Muscle of arm (tissue), 1 donor: ENCODE measurements at regions not wholly inside any gene's neighbourhood (a gene's known extent, or its start where the extent isn't known, plus 50 kb on each side); places are given as distances from the start of the nearest gene placed in this dataset.
"Not testable (repeated sequence)": the region's sequence is repeated elsewhere in the genome, so short reads cannot be mapped to it uniquely, and the experiment has no call there.

Experiments used
- DNase-seq: peaks from one replicate; pipeline ENCODE4 v3.0.0-alpha.2; 2013

DNA sequence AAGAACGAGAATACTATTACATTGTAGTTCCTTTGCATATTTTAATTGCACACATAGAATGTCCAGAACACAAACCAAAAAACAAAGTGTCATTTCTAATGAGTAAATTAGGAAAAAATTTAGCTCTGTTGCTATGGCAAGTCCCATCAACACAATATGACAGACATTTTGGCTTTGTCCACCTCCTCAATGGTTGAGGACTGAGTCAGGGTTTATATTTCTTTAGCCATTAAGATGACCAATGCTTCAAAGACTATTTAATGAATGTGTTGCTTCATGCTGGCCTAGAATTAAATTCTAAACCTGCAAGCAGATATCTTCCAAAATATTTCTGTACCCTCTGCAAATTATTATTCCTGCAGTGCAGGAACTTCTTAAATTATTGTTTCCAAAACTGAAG is 719.2 kb downstream of the NTRK3 start:
- DNase-seq, result no peak

DNA sequence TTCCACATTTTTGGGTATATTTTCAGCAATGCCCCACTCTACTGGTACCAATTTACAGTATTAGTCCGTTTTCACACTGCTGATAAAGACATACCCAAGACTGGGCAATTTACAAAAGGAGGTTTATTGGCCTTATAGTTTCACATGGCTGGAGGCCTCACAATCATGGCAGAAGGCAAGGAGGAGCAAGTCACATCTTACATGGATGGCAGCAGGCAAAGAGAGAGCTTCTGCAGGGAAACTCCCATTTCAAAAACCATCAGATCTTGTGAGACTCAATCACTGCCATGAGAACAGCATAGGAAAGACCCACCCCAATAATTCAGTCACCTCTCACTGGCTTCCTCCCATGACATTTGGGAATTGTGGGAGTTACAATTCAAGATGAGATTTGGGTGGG is 722.9 kb downstream of the NTRK3 start:
- DNase-seq, result not testable (repeated sequence)

DNA sequence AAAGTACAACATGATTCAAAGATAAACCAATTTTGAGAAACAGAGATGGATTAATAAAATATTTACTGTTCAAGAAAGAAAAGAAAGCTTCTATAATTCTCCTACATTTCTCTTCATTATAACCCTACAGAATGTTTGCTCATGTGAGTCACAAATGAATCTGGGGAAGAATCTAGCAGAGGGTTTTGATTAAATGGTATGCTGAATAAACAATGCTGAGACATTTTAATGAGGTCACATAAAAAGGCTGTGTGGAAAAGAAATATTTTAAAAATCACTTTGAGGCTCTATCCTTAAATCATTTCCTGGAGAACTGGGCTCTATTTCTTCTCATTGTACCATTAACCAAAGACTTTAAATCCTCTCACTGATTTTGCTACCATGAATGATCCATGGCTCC is 727.7 kb downstream of the NTRK3 start:
- no peak for DNase-seq

DNA sequence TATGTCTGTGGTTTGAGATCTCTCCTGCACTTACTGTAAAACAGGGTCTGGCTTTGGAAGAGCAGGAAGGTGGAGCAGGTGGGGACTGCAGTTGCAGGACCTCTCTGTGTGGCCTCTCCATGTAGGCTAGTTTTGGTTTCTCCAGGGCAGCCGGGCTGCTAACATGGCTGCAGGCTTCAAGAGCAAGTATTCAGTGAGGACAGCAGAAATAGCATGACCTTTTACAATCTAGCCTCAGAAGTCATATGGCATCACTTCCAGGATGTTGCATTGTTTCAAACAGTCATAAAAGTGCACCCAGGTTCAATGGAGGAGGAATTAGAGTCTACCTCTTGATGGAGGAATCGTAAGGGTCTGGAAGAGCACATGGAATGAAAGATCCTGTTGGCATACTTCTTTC is 728.7 kb downstream of the NTRK3 start:
- DNase-seq, result no peak

DNA sequence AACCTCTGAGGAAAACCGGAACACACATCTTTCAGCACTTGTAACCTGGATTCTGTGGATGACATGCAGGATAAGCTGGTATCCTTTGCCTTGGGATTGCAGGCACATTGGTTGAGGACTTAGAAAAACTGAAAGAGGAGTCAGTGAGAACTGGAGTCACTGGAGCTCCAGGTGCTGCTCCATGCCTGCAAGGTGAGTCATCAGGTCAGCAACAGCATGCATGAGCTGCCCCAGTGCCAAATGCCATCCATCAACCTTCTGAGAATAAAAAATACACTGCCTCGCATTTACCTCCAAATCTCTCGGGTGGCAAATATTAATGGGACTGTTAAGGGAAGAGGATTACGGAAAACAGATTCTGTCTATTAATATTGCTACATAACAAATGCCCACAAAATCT is 729.1 kb downstream of the NTRK3 start:
- no peak for DNase-seq

DNA sequence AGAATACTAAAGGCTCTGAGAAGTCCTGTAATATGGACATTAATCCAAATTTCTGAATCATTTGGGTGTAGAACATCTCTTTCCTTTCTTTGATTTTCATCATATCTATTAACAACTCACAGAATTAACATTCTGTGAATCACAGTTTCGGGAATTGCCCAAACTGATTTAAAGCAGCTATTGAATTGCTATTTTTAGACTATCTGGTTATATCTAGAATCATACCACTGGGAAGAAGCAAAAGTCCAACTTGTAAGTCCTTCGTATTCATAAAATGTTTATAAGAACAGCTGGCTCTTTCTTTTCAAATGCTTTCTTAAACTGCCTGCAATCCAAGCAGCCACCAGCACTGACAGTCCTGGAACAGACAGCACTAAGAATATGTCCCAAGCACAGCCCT is 733.0 kb downstream of the NTRK3 start:
- no peak for DNase-seq

DNA sequence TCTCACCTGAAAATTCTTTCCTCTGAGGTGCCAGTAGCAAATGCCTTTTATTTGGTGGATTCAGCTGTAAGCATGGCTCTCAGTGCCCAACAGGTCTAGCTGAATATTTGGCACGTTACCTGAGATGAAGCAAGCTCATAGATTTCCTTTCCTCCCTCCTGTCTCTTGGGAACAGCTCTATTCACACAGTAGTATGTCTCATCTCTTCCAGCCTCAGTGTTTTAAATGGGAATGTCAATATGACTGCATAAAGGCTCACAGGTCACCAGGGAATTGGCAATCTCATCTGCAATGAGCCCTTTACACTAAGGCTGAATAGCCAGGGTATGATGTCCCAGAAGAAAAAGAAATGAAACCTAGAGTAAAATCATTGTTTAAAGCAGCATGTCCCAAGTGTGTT is 733.5 kb downstream of the NTRK3 start:
- DNase-seq, result no peak

DNA sequence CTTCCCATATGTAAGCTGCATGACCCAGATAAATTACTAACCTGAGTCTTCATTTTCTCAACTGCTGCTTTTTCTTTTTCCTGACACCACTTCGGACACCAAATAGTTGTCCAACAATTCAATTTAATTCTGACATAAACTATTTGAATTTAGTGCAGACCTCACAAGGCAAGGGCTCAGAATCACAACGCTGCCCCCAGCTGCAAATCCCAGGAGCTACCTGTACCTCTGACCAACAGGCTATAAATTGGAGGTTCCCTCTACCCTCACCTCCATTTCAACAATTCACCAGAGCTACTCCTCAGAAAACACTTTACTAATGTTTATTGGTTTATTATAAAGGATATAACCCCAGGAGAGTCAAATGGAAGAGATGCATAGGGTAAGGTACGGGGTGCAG is 737.6 kb downstream of the NTRK3 start:
- no peak for DNase-seq

DNA sequence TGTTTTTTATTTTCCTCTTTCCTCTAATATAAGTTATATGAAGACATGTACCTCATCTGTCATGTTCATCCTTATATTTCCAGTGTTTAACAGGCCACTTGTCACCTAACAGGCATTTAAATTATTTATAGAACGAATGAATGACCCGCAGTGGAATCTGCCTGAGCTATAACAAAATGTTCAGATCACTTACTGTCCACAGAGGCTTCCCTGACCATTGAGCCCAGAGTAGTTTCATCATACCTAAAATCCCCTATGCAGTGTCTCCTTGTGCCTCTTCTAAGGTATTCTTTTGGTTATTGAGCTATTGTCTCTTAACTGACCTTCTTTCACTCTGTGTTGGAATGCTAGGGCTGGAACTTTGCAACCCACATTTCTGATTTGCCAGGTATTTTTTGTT is 748.5 kb downstream of the NTRK3 start:
- DNase-seq, result no peak

DNA sequence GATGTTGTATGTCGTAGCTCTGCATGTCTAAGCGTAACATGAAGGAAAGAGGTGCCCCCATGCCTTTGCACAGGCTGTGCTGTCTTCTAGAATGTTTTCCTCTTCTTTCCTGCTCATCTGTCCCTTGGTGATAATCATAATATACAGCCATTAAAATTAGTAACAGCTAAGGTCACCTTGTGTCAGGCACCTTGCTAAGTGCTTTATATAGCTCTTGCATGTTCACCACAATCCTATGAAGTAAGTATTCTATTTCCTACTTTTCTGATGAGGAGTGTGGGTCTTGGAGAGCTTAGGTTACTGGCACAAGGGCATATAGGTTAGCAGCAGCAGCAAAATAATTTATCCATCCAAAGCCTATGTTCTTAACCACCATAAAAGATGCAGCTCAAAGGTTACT is 754.4 kb downstream of the NTRK3 start:
- DNase-seq, result no peak

DNA sequence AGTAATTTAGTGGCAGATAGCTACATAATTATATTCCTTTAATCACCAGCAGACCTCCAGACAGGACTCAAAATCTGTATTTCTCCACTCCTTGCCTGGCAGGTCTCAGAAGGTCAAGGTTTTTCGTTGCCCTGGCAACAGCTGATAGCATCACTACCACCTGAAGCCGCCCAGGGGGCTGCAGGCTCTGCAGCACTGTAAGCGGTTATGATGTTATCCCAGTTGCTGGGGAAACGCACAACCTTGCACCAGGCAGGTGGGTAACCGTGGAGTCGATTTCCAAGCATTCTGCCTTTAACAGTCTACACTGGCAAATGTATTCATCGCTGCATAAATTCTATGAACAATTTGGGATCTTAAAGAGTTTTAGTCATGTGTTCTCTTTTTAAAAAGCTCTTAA is 756.3 kb downstream of the NTRK3 start:
- no peak for DNase-seq

DNA sequence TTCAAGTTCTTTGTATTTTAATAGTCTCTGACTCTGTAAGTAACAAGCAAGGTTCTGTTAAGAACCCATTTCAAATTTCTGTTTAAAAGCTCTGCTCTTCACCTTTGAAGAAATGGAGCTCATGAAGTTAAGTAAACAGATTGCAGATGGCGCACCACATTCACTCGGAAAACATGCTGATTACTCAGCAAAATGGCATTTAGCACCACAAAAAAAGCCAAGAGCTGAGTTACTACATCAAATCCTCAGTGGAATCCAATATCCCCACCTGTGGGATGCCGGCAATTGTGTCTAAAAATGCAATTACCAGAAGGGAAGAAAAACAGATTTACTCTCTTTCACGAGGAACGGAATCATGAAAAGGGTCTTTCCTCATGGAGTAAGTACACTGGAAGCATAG is 758.0 kb downstream of the NTRK3 start:
- no peak for DNase-seq

DNA sequence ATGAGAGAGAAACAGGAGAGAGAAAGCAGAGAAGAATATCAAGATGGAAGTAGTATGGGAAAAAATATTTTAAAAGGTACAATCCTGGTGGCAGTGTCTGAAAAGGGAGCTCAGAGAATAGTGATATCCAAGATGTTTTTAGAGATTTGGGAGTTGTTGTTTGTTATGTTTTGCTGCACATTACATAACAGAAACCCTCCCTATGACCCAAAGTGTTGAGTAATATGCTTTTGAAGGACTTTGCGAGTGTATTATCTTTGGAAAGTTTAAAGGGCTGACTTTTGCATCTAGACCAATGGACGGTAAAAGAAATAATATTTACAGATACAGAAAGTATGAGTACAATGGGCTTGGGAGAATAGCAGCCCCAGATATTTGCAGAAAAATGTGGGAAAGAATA is 759.7 kb downstream of the NTRK3 start:
- DNase-seq, result no peak

DNA sequence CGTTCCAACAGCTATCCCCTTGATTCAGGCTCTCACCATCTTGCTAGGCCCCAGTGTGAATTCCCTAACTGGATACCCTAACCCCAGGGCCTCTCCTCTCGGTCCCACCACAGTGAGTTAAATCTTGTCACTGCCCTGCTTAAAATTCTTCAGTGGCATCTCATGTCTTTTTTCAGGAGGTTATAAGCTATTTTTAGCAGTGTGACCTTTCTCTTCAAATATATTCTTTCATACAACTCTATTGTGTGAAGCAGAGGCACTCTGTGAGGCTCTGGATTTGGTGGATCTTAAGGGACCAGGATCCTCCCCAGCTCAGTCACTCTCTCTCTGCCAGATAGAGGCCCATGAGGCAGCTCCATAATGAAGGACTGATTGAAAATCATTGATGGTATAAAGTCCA is 760.4 kb downstream of the NTRK3 start:
- DNase-seq, result no peak

DNA sequence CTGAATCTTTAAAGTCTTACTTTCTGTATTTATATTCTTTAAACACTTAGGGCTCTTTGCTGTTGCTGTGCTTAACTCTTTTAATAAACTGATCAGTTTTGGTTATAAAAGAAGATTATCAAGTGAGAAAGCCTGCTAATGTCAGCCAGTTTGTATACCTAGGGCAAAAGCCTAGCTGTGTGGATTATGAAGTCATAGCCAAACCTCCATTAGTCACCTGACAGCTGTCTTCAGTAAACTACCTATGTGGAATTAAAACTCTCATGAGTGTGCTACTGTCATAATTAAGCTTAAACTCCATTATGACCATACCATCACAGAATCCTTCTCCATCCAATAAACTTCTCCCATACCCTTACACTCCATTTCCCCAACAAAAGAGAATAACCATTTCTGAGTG is 762.7 kb downstream of the NTRK3 start:
- no peak for DNase-seq

DNA sequence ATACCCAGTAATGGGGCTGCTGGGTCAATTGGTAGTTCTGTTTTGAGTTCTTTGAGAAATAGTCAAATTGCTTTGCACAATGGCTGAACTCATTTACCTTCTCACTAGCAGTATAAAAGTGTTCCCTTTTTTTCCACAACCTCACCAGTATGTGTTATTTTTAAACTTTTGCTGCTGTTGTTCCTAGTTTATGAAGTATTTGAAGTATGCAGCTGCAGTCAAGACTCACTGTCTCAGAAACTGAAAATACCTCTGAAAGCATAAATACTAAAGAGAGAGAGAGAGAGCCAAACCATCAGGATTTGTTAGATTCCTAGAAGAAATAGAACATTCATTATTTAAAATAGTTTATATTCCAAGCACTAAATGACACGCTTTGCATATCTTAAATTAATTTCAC is 764.2 kb downstream of the NTRK3 start:
- no peak for DNase-seq

DNA sequence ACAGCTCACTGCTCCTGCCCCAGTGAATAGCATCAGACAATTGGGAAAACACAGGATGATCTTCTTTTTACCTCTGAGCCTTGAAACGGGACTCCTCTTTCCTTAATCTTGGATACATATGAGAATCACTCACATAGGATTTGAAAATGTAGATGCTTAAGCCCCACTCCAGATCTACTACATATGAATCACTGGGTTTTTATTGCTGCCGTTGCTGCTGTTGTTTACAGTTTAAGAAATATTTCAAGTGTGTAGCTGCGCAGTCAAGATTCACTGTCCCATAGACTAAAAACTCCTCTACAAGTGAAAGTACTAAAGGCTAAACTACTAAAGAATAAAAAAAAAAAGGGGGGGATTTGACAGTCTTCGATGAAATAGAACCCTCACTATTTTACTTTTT is 765.9 kb downstream of the NTRK3 start:
- no peak for DNase-seq

DNA sequence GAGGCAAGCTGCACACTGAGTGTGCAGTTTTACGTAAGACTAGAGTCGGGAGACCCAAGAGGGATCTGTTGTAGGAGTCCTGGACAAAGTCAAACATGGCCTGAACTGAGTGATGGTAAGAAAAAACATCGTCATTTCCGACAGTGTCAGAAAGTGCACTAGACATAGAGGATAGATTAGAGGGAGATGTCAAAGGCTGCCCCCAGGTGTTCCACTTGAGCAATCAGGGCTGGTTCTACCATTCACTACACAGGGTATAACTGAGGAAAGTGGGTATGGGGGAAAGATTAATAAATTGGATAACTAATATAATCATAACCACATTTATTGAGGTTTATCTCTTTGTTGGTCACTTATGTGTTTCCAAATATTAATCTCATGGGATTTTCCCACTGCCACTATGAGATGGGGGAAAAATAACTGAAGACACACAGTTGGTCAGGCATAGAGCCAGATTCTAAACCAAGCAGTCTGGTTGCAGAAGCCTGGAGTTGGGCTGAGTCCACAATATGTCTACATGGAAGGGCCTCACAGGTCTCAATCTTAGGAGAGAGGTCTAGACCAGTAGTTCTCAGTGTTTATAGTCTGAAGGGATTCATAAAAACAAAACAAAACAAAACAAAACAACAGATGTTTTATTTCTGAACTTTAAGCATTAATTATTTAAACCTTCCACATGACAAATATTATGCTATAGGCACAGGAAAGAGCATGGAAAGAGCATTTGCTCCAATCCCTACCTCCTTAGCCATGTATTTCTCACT is 766.5 kb downstream of the NTRK3 start:
- DNase-seq, result no peak

DNA sequence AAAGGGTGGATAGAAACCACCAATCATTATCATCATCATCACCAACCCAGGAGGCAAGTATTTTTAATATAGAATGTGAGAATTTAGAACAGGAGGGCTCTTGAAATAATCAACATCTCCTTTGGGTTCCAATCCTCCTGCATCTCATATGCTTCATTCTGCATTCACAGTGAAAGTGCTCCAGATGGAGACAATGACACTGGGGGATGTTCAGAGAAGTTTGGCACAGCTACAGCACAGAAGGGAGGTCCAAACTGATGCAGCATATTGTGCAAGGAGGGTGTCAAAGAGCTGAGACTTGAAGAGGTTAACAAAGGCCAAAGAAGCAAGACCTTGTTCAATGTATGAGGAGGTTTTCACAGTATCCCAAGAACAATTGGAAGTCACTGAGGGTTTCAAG is 767.1 kb downstream of the NTRK3 start:
- DNase-seq, result no peak

DNA sequence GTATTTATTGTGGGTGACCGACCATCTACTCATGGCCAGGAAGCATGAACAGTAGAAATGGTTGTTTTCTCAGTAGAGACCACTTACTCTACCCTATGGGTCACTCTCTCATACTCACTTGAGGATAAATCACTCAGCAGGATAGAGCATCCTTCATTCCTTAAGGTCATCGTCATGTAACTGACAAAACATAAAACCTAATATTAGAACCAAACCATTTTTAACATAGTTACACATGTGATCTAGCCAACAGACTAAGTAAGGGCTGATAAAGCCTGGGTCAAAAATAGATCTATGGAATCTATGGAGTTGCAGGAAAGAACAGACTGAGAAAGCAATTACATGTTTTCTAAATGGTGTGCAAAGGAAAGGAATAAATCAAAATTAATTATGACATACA is 769.1 kb downstream of the NTRK3 start:
- no peak for DNase-seq

DNA sequence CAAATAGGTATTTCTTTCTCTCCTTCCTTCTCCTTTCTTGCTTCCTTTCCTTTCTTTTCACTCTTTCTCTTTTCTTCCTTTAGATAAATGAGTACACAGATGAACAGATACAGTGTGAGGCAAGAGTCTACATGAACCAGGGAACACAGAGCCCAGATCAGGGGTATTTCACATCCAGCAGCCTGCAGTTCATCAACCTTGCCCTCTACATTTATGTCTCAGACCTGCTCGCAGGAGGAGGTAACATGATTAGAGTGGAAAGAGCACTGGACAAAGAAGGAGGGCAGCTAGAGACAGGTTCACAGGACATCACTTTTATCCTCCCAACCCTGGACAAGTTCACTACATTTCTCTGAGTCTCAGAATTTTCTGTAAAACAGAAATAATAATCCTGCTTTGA is 773.1 kb downstream of the NTRK3 start:
- DNase-seq, result no peak

DNA sequence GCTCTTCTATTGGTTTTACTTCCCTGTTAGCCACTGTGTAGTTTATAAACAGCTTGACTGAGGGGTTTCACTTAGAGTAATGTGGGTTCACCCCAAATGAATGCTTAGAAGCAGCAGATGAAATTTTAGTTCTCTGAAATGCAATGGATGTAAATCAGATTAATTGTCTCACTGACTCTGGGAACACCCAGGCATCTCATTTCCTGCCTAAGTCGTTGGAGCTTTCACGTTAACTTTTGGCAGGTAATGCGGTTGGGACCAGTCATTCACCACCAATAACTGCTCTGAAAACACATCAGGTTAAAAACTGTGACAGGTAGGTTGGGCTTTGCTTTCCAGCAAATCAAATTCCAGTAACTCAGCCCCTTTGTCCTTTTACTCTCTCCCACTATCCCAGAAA is 775.4 kb downstream of the NTRK3 start:
- no peak for DNase-seq

DNA sequence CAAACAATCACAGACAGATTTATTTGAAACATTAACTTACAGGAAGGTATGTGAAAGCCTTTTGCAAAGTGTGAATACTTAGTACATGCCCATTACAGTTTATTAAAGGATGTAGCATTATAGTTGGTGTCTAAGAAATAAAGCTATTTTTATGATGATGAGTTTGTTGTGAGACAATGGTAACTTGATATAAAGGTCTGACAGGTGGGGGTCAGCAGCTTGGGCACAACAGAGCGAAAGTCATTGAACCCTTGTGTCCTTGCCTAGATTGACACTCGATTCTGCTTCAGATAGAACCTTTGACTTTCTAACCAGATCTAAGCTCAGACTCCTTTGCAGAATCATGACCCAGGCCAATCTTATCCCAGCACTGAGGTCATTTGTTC is 777.9 kb downstream of the NTRK3 start:
- no peak for DNase-seq
